NCI-H460 (cell line): ENCODE measurements at regions not wholly inside any gene's neighbourhood (a gene's known extent, or its start where the extent isn't known, plus 50 kb on each side); places are given as distances from the start of the nearest gene placed in this dataset.
"Not testable (repeated sequence)": the region's sequence is repeated elsewhere in the genome, so short reads cannot be mapped to it uniquely, and the experiment has no call there.

Source experiments
- DNase-seq: peaks from one replicate; pipeline ENCODE4 v3.0.0-alpha.2; 2016; ENCODE audit warnings: low read depth; ENCODE audit errors: extremely low read depth

GRCh38 chrX:65610481-65610880, 57.0 kb upstream of the MSN start:
- DNase-seq: no peak

DNA sequence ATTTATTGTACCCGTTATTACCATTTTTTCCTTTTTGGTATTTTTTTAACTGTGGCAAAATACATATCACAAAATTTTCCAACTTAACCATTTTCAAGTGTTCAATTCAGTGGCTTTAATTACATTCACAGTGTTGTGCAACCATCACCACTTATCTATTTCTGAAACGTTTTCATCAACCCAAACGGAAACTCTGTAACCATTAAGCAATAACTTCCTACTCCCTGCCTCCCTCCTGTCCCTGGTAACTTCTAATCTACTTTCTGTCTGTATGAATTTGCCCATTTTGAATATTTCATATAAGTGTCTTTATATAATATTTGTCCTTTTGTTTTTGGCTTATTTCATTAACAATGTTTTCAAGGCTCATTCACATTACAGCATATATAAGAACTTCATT, 57.4 kb upstream of the MSN start:
- no peak for DNase-seq

GRCh38 chrX:65609237-65609636, 58.2 kb upstream of the MSN start:
- DNase-seq: no peak

GRCh38 chrX:65608026-65608425, 59.4 kb upstream of the MSN start:
- no peak for DNase-seq

DNA sequence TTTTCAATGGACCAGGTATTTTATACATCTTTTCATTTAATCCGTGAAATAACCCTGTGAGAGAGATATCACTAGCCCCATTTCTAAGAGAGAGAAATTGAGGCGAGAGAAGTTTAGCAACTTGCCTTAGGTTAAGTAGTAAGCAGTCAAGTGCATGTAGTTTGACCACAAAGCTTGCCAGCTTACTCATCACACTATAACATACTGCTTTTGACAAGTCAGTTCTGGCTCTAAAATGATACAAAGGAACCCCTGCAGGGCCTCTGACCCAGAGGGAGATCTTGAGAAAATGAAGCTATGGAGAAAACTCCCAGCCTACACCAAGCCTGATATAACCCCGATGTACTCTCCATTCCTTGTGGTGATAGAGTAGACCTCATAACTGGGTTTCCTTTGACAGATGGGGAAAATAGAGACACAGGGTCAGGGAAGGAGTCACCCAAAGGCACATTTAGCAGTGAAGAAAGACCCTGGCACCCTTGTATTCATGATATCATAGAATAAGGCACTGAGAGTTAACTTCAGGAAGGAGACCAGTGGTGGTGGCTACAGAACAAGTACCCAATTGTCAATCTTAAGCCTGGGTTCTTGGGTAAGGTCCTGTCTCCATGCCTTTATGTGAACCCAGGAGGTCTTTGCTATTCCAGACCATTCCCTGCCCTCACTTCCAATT, 60.2 kb upstream of the MSN start:
- no peak for DNase-seq

- no peak for DNase-seq
Observed at GRCh38 chrX:65602221-65602560, 65.3 kb upstream of the MSN start.

DNA sequence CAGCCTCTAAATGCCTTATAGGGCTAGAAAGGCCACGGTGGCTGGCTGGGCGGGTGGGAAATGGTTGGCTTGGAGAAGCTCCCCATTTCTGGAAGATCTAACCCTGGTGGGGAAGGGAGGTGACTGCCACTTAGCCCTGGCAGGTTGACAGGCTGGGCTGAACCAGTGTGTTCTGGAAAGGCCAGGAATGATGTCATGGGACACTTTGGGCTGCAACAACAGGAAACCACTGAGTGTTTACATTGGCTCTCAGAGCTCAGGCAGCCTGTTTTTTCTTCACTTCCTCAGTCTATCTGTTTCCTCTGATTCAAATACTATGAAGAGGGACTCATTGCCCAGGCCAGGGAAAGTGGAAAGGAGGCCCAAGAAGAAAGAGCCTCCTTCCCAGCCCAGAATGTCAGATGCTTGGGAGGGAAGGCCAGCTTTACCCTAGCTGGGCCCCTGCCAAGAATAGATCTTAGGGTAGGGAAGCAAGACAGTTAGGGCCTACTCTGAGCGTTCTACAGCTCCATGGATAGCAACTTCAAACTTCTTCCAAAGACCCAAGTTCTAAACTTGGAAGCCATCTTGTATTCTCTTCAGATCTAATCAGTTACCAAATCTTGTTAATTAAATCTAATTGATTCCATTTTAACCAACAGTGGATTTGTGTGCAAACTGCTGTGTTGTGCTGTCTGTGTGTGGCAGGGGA, 65.8 kb upstream of the MSN start:
- peak; percentile 81 for DNase-seq

DNA sequence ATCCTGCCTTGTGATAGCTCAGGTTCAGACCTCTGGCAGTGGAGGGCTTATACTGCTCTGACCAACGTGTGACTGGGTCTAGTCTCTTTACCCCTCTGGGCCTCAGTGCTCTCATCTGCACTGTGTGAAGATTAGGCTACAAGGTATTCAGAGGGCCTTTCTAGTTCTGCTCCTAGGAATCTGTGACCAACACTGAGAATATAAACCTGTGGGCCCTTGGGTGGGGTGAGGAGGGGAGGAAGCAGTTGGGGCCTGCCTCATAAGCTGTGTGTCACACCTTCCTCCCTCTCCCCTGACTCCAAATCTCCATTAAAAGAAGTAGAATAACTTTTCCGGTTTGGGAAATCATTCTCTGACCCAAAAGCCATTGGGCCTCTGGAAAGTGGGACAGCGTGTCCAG, 66.3 kb upstream of the MSN start:
- no peak for DNase-seq

- DNase-seq: no peak
Observed at GRCh38 chrX:65600106-65600505, 65.5 kb upstream of the LAS1L start.

DNA sequence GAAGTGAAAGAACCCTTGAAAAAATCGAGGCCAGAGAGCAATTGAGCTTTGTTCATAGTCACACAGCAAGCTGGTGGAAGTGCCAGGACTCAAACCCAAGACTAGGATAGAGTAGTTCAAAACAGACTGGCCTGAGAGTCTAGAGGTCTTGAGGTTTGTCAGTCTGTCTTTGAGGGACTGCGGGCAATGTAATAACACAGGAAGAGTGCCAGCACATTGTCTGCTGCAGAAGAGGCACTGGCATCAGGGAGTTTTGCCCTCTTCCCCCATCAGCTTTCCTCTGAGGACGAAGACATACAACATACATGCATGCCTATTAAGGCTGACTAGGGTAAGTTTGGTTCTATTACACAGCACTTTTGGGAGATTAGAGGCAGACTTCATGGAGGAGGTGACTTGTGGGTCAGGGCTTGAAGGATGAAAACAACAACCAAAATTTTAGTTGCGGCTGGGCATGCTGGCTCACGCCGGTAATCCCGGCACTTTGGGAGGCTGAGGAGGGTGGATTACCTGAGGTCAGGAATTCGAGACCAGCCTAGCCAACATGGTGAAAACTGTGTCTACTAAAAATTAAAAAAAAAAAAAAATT, 64.1 kb upstream of the LAS1L start:
- no peak for DNase-seq

GRCh38 chrX:65596270-65597034, 61.9 kb upstream of the LAS1L start:
- no peak for DNase-seq

DNA sequence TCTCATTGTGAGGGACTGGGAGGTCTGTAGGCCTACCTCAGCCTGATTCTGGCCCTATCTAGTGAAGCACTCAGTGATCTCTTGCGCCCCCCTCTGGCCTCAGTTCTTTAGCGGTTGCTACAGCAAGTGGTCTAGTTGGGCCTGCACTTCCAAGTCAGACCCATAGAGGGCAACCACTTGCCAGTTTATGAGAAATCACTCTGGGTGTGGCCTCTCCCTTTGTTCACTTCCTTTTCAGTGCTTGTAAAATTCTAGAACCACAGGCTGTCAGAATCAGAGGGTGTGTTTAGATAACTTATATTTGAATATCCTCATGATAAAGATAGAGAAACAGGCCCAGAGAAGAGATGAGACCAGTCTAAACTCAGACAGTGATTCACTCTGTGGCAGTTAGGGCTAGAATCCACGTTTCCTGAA, 60.9 kb upstream of the LAS1L start:
- peak; percentile 94 for DNase-seq

DNA sequence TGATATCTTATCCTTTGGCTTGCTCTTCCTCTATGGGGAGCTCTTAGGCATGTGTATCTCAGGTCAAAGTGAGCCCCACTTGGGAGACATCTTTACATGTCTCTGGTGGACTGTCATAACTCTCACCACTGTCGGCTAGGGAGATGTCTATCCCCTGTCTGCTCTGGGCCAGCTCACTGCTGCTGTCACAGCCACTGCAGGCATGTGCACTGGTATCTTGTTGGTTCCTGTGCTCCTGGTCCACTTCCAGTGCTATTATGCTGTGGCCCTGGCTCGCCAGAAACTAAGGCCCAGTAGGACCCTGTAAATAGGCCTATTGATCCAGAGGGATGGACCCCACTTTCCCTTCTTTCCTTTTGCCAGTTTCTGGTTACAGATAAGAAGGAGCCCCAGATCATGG, 56.6 kb upstream of the LAS1L start:
- DNase-seq: no peak

- no peak for DNase-seq
Observed at GRCh38 chrX:65589304-65589703, 54.7 kb upstream of the LAS1L start.

DNA sequence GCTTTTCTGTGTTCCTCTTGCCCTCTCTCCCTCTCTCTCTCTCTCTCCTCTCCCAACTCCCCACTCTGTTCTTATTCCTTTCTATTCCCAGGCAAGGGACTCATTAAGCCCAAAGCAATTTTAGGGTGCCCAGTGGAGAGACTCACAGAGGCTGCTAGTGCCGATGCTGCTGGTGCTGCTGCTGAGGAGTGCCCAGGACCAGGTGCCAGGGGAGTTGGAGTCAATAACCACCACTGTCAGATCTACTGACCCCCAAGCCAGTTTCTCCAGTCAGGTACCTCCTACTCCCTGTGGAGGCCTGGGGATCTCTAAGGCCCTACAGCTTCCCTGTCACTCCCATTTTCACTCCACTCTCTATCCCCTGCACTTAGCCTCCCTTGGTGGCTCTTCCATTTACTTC, 54.2 kb upstream of the LAS1L start:
- no peak for DNase-seq

DNA sequence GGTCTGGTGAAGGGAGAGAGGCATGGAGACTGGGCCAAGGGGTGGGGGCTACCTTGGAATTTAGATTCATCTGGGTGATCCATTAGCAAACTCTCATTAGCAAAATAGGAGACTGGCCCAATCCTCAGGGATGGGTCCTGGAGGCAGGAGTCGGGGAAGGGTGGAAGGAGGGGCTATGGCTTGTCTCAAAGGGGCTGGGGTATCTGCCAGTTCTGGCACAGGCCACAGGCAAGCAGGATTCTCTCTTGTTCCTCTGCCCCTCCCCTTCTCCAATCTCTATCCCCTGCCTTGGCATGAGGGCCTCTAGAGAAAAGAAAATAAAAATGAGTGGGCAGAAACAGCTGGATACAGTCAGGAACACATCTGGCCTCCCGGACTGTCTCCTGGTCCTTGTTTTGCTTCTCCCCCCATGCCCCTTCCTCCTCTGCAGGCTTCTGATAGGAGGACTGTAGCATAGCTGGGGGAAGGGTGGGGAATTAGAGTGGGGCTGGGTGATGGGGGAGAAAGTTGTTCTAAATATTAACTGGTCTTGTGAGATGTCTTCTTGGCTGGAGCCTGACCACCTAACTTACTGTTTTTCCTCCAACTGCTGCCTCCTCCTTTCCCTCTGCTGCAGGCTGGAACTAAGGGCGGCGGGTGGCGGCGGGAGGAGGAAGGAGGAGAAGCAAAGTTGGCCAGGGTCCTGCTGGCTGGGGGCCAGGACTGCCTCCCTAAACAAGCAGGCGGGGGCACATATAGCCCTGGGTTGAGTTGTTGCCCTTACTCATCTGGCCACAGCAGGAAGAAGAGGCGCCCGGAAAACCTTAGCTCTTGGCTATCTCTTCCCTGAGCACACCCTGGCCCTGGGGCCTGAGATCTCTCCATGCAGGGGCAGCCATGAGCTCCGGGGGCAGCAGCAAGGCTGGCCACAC, 53.3 kb upstream of the LAS1L start:
- no peak for DNase-seq

GRCh38 chrX:65586491-65586890, 51.9 kb upstream of the LAS1L start:
- no peak for DNase-seq

DNA sequence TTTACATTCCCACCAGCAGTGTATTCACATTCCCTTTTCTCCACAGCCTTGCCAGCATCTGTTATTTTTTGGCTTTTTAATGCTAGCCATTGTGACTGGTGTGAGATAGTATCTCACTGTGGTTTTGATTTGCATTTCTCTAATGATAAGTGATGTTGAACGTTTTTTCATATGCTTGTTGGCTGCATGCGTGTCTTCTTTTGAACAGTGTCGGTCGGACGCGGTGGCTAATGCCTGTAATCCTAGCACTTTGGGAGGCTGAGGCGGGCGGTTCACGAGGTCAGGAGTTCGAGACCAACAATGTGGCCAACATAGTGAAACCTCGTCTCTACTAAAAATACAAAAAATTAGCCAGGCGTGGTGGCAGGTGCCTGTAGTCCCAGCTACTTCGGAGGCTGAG, 50.6 kb upstream of the LAS1L start:
- DNase-seq: not testable (repeated sequence)
